22Rv1 (cell line): ENCODE measurements at regions not wholly inside any gene's neighbourhood (a gene's known extent, or its start where the extent isn't known, plus 50 kb on each side); places are given as distances from the start of the nearest gene placed in this dataset.

Experiments
- ZFX ChIP-seq: fragments of 450-650 bp; IDR thresholded peaks from 2 replicates; pipeline ENCODE4 v1.6.1; 2017; ENCODE audit warnings: antibody characterized with exemption, borderline replicate concordance
- TF ChIP-seq, protein P1 (sequence below): fragments of 450-650 bp; IDR thresholded peaks from 2 replicates; pipeline ENCODE4 v1.5.1; 2017; ENCODE audit warnings: mild to moderate bottlenecking

DNA sequence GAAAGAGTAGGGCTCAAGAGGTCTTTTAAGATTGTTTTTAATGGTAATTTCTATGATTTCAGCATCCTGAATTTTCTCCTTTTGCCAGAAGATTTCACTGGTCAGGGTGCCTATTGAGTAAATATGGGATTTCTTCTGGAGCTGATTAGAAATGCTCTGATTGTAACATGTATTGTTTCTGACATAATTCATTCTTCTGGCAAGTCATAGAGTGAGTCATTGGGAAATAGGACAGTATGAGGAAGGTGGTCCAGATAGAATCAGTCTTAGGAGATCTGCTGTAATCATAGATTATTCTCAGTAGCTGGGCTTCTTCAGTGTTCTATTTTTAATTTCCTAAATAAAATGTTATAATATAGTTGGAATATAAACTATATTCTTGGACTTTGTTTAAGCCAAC is 182.0 kb upstream of the NAV3 start:
- TF ChIP-seq, protein P1, sequence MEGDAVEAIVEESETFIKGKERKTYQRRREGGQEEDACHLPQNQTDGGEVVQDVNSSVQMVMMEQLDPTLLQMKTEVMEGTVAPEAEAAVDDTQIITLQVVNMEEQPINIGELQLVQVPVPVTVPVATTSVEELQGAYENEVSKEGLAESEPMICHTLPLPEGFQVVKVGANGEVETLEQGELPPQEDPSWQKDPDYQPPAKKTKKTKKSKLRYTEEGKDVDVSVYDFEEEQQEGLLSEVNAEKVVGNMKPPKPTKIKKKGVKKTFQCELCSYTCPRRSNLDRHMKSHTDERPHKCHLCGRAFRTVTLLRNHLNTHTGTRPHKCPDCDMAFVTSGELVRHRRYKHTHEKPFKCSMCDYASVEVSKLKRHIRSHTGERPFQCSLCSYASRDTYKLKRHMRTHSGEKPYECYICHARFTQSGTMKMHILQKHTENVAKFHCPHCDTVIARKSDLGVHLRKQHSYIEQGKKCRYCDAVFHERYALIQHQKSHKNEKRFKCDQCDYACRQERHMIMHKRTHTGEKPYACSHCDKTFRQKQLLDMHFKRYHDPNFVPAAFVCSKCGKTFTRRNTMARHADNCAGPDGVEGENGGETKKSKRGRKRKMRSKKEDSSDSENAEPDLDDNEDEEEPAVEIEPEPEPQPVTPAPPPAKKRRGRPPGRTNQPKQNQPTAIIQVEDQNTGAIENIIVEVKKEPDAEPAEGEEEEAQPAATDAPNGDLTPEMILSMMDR, result no peak
- TF ChIP-seq ZFX, result no peak
